CD4-positive, alpha-beta T cell (primary cell): ENCODE measurements at regions not wholly inside any gene's neighbourhood (a gene's known extent, or its start where the extent isn't known, plus 50 kb on each side); places are given as distances from the start of the nearest gene placed in this dataset.

Experiments
- ATAC-seq: fragments of 200-7000 bp; cut with Tn5 transposase; one replicate; pipeline ENCODE4 v1.10.0; 2022; ENCODE audit warnings: mild to moderate bottlenecking; ENCODE audit not compliant: poor library complexity
- CTCF ChIA-PET: fragments of 350-600 bp; sonication (Branson Sonifier 250); formaldehyde crosslinking; loops from one replicate; lab custom pipeline; 2021; ENCODE audit warnings: antibody characterized with exemption, inconsistent platforms; lab: Charles Lee
- POLR2A ChIA-PET: fragments of 350-600 bp; sonication (Branson Sonifier 250); formaldehyde crosslinking; loops from one replicate; lab custom pipeline; 2021; ENCODE audit warnings: antibody characterized with exemption, inconsistent platforms; lab: Charles Lee
- DNase-seq, 14 experiments: peaks; one replicate each; pipeline ENCODE4 v3.0.0-alpha.2; 2013 to 2020; ENCODE audit warnings: mixed read lengths in 2 of 14
- H3K27ac ChIP-seq, 2 donors: one replicate each; pipeline versions ENCODE4 v1.5.1 to v1.7.0; 2013; ENCODE audit warnings: low read length in 2 of 2, low read depth in 1 of 2, mild to moderate bottlenecking in 1 of 2
- H3K27me3 ChIP-seq, 2 experiments: 1 replicate in 1 of 2; 2 replicates in 1 of 2; pipeline versions ENCODE4 v1.6.1 to v1.7.0; 2013; ENCODE audit warnings: low read length in 2 of 2, control low read depth in 1 of 2, mild to moderate bottlenecking in 1 of 2, moderate library complexity in 1 of 2; ENCODE audit not compliant: insufficient read depth in 2 of 2, control insufficient read depth in 1 of 2
- H3K36me3 ChIP-seq: one replicate; pipeline ENCODE4 v1.6.1; 2013; ENCODE audit warnings: low read length, control low read depth; ENCODE audit not compliant: insufficient read depth
- H3K4me1 ChIP-seq: one replicate; pipeline ENCODE4 v1.6.1; 2013; ENCODE audit warnings: low read length, control low read depth; ENCODE audit not compliant: insufficient read depth
- H3K4me3 ChIP-seq: one replicate; pipeline ENCODE4 v1.5.1; 2013; ENCODE audit warnings: mild to moderate bottlenecking, low read length, moderate library complexity
- H3K9me3 ChIP-seq, 2 experiments: 1 replicate in 1 of 2; 2 replicates in 1 of 2; pipeline versions ENCODE4 v1.6.1 to v1.7.0; 2013; ENCODE audit warnings: low read length in 2 of 2, mild to moderate bottlenecking in 2 of 2, control low read depth in 1 of 2, moderate library complexity in 1 of 2; ENCODE audit not compliant: control insufficient read depth in 1 of 2, insufficient read depth in 1 of 2
- H3K27ac Mint-ChIP-seq: one replicate; pipeline ENCODE4 v1.8.0; 2020; ENCODE audit warnings: mixed read lengths
- H3K27me3 Mint-ChIP-seq: one replicate; pipeline ENCODE4 v1.8.0; 2021; ENCODE audit warnings: mixed read lengths
- H3K36me3 Mint-ChIP-seq: one replicate; pipeline ENCODE4 v1.8.0; 2021; ENCODE audit warnings: low read depth, mixed read lengths
- H3K4me1 Mint-ChIP-seq: one replicate; pipeline ENCODE4 v1.8.0; 2021; ENCODE audit warnings: low read depth, mixed read lengths
- H3K4me3 Mint-ChIP-seq: one replicate; pipeline ENCODE4 v1.8.0; 2020; ENCODE audit warnings: mild to moderate bottlenecking, mixed read lengths
- H3K9me3 Mint-ChIP-seq: one replicate; pipeline ENCODE4 v1.8.0; 2020; ENCODE audit warnings: mixed read lengths
- intact Hi-C, 2 experiments: fragments of 100-400 bp; cut with DNase I in 1 of 2; cut with micrococcal nuclease in 1 of 2; formaldehyde crosslinking; loops; one replicate each; pipeline versions ENCODE4 v1.15.1 to v1.9.0; 2023 to 2025; cut with DNase I, micrococcal nuclease
- TF ChIP-seq, protein P1 (sequence below): fragments of 200-600 bp; IDR thresholded peaks from one replicate; pipeline ENCODE4 v1.8.0; 2022; ENCODE audit warnings: antibody characterized with exemption, mild to moderate bottlenecking

DNA sequence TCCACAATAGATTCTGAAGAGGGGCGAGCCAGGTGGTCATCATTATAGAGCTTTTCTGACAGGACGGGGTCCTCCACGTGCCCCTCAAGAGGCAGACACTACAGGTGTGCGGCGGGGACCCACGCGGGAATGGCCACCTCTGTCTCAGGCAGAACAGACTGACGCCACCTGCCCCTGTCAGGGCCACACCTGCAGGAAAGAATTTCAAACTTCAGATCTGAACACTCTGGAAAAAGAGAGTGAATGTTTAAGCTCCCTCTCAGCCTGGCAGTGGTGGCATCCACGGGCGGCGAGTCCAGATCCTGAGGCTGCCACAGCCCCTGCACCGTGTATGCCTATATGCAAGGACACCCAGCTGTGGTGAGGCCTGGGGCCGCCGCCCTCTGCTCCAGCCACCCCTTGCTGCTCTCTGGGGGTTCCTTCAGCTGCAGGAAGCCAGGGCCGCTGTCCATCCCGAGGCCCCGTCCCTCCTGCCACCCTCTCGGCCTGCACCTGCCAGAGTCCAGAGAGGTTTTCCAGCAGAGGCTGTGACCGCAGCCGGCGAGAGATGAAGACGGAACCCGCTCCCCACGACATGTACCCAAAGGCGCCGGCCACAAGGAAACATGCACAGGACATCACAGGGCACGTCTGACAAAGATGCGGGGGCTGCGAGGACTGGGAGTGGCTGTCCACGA, 234.9 kb downstream of the ERMARD start:
- no peaks in the 10 kb centered on the region for H3K36me3 ChIP-seq
- CTCF ChIA-PET = no interaction called here
- DNase-seq (no peak), ATAC-seq (no peak)
- H3K4me1 Mint-ChIP-seq = peaks cover 20% of the 10 kb centered on the region
- POLR2A ChIA-PET = no interaction called here
- intact Hi-C loops = no loop called here
- H3K27ac Mint-ChIP-seq = no peak overlapping the region
- H3K36me3 Mint-ChIP-seq = no peaks in the 10 kb centered on the region
- no peak overlapping the region for H3K4me3 ChIP-seq
- no peaks in the 10 kb centered on the region for H3K27me3 ChIP-seq
- H3K9me3 ChIP-seq = no peaks in the 10 kb centered on the region
- TF ChIP-seq, protein P1, sequence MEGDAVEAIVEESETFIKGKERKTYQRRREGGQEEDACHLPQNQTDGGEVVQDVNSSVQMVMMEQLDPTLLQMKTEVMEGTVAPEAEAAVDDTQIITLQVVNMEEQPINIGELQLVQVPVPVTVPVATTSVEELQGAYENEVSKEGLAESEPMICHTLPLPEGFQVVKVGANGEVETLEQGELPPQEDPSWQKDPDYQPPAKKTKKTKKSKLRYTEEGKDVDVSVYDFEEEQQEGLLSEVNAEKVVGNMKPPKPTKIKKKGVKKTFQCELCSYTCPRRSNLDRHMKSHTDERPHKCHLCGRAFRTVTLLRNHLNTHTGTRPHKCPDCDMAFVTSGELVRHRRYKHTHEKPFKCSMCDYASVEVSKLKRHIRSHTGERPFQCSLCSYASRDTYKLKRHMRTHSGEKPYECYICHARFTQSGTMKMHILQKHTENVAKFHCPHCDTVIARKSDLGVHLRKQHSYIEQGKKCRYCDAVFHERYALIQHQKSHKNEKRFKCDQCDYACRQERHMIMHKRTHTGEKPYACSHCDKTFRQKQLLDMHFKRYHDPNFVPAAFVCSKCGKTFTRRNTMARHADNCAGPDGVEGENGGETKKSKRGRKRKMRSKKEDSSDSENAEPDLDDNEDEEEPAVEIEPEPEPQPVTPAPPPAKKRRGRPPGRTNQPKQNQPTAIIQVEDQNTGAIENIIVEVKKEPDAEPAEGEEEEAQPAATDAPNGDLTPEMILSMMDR = no peak
- no peak overlapping the region for H3K4me3 Mint-ChIP-seq
- no peaks in the 10 kb centered on the region for H3K27me3 Mint-ChIP-seq
- H3K4me1 ChIP-seq = peaks cover 19% of the 10 kb centered on the region
- no peak overlapping the region for H3K27ac ChIP-seq
- H3K9me3 Mint-ChIP-seq = no peaks in the 10 kb centered on the region

DNA sequence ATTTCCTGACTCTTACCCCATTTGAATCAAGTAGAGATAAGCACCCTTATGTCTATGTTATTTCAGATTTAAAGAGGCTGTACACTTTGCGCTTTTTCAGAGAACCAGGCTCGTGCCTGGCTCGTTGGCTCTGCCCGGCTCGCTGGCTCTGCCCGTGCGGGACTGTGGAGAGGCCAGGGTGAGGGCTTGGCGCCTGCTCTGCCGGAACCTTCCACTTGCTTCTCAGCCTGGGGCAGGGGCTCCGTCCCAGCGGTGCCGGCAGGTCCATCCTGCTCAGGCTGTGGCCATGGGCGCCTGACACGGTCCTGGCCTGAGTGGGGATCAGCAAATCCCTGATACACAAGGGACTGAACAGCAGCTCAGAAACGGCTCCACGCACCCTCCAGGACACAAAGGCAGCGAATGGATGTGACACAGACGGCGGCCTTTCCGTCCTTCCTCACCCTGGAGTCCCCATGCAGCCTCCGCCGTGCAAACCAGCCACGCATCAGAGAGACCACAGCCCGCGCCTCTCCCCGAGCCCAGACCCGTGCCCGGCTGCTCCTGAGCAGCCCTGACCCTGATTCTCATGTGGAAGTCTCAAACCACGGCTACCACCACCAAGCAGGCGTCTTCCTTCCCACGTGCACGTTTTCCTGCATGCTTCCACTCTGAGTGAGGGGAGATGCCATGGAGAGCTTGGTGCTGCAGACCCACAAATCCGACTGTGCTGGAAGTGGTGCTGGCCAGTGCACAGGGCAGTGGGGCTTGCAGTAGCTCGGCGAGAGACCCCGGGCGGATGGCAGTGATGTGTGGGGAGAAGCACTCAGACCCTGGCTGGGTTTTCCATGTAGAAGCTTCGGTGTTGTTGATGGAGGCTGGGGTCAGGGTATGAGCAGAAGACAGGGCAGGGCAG, 233.9 kb downstream of the ERMARD start:
- Mint-ChIP-seq H3K27me3 (no peaks in the 10 kb centered on the region), H3K4me3 (no peak overlapping the region), H3K36me3 (no peaks in the 10 kb centered on the region), H3K27ac (no peak overlapping the region), H3K9me3 (no peaks in the 10 kb centered on the region), H3K4me1 (peaks cover 12% of the 10 kb centered on the region)
- no peaks in the 10 kb centered on the region for H3K27me3 ChIP-seq
- ATAC-seq (no peak), DNase-seq (no peak)
- H3K4me3 ChIP-seq = no peak overlapping the region
- intact Hi-C loops = no loop called here
- CTCF ChIA-PET = no interaction called here
- H3K9me3 ChIP-seq = no peaks in the 10 kb centered on the region
- TF ChIP-seq, protein P1 = no peak
- H3K36me3 ChIP-seq = no peaks in the 10 kb centered on the region
- H3K4me1 ChIP-seq = peaks cover 15% of the 10 kb centered on the region
- POLR2A ChIA-PET = no interaction called here
- H3K27ac ChIP-seq = no peak overlapping the region

GRCh38 chr6:169984181-169985120, 233.0 kb downstream of the ERMARD start:
- Histone ChIP-seq H3K4me1 (peaks cover 7% of the 10 kb centered on the region), H3K4me3 (no peak overlapping the region), H3K27ac (no peak overlapping the region), H3K36me3 (no peaks in the 10 kb centered on the region), H3K27me3 (no peaks in the 10 kb centered on the region), H3K9me3 (no peaks in the 10 kb centered on the region)
- ChIA-PET CTCF (no interaction called here), POLR2A (no interaction called here)
- Mint-ChIP-seq H3K4me3 (no peak overlapping the region), H3K27me3 (no peaks in the 10 kb centered on the region), H3K4me1 (peaks cover 3% of the 10 kb centered on the region), H3K27ac (no peak overlapping the region), H3K9me3 (no peaks in the 10 kb centered on the region), H3K36me3 (no peaks in the 10 kb centered on the region)
- intact Hi-C loops = no loop called here
- ATAC-seq = no peak
- TF ChIP-seq, protein P1 = no peak
- DNase-seq = no peak
